ENCODE measurements at regions not wholly inside any gene's neighbourhood (a gene's known extent, or its start where the extent isn't known, plus 50 kb on each side); places are given as distances from the start of the nearest gene placed in this dataset.

- TF ChIP-seq CTCF (IDR thresholded peaks at IDR 0.05) (no peak), EZH2 (IDR thresholded peaks at IDR 0.05; ENCODE audit: borderline replicate concordance, insufficient read depth, low read depth, low read length, poor library complexity, severe bottlenecking) (no peak)
Observed at GRCh38 chr2:15999596-16000469, 59.5 kb downstream of the MYCN start.

Measured in B cell (primary cell).